GM21723 (cell line): ENCODE measurements at regions not wholly inside any gene's neighbourhood (a gene's known extent, or its start where the extent isn't known, plus 50 kb on each side); places are given as distances from the start of the nearest gene placed in this dataset.

Experiments
- ATAC-seq: cut with Tn5 transposase; IDR thresholded peaks from one replicate; pipeline ENCODE4 v1.9.1; 2021; ENCODE audit warnings: mild to moderate bottlenecking, moderate library complexity; ENCODE audit not compliant: unreplicated experiment

DNA sequence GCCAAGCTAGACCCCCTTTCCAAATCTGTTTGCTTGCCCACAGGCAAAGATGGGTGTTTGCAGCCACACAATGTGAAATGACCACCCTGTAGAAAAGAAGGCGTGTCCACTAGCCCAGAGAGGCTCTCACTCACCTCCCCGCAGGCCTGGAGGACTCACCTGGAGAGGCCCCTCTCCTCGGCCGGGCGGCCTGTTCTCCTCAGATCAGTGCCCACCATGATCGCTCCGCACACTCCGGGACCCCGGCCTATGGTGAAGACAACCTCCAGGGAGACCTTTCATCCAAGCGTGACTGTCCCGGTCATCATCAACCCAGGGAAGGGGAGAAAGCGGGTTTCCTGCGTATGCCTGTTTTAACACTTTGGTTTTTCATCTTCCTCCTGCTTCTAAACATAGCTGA is 328.7 kb upstream of the SALL3 start:
- ATAC-seq: no peak

- ATAC-seq: no peak
These were observed 327.5 kb upstream of the SALL3 start for GRCh38 chr18:78652001-78652545.

GRCh38 chr18:78655921-78656320 is 323.7 kb upstream of the SALL3 start:
- ATAC-seq: no peak

- ATAC-seq: no peak
These were observed 323.2 kb upstream of the SALL3 start for GRCh38 chr18:78656346-78656925.

GRCh38 chr18:78658531-78658930 is 321.1 kb upstream of the SALL3 start:
- ATAC-seq: no peak

GRCh38 chr18:78659057-78659456 is 320.6 kb upstream of the SALL3 start:
- ATAC-seq: no peak

DNA sequence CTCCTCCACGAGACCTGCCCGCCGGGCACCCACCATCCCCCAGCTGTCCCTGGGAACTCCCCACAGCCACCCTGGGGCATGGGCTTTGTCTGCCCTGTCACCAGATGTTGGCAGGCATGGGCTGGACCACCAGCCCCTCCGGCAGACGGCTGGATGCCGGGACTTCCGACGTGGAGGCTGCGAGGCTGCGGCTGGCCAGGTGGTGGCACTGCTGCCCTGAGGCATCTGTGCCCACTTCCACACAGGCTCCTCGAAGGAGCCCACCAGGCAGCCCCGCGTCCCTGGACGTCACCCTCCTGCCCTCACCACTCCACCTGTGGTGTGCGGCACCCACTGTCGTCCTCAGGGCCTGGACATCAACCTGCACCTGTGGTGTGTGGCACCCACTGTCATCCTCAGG is 319.9 kb upstream of the SALL3 start:
- no peak for ATAC-seq

GRCh38 chr18:78660311-78660710 is 319.3 kb upstream of the SALL3 start:
- ATAC-seq: no peak

DNA sequence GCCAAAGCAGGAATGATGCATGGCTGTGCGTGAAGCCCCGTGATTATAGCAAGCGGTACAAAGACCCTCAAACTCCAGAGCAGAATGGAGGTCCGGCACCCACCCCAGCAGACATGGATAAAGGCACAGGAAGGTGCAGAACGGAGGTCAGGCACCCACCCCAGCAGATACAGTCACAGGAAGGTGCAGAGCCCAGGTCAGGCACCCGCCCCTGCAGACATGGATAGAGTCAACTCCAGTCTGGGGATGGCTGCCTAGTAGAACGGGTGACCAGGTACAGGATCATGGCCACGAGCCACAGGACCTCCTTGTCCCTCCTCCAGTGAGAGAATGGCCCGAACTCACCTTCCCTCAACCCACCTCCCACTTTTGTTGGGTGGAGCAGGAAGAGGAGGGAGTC is 318.3 kb upstream of the SALL3 start:
- no peak for ATAC-seq

DNA sequence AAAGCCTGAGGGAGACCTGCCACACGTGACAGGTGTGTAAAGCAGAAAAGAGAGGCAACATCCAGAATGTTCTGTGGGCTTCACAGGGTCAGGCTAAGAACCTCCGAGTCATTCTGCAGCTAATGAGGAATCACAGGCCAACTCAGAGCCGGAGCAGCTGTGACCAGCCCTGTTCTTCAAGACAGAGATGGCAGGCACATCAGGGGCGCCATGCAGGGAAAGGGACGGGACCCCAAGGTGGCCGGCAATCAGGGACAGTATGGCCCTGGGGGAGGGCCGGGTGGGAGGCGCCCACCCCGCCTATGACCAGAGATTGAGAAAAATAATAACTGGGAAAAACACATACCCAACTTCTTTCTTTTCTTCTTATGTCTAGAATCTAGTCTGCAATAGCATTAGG is 316.7 kb upstream of the SALL3 start:
- ATAC-seq: no peak

DNA sequence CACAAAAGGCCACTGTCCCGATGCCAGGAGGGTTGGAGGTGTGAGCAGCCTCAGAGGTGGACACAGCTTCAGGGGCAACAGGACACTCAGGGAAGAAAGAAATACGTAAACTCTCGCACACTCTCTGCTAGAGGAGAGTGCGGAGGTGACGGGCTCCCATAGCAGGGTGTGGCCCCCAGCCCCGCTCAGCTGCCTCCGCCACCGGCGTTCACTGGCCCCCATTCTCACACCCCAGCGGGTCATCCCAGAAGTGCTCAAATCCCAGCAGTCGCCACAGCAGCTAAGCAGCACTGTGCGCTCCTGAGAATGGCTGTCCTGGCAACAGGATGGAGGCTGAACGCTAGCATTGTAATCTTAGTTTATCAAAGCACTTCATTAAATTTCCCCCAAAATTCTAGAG is 315.6 kb upstream of the SALL3 start:
- no peak for ATAC-seq

- ATAC-seq: no peak
These were observed 314.8 kb upstream of the SALL3 start for GRCh38 chr18:78664848-78665247.

DNA sequence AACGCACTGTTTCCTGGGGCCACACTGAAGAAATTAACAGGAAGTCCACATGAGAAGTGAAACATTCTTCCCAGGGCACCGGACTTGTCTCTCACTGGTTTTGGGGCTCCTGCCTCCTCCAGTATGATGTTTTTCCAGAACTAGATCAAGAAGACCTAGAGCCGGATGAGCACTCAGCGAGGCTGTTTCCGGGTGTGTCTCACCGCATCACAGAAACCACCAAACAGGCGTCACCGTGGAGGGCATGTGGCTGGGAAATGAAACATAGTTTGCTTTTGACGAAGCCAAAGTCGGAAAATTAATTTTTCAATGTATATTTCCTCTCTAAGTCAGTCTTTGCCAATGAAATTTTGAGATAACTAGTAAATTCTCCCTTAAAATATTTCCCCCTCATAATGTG is 314.0 kb upstream of the SALL3 start:
- no peak for ATAC-seq

- ATAC-seq: no peak
These were observed 312.8 kb upstream of the SALL3 start for GRCh38 chr18:78666666-78667335.

DNA sequence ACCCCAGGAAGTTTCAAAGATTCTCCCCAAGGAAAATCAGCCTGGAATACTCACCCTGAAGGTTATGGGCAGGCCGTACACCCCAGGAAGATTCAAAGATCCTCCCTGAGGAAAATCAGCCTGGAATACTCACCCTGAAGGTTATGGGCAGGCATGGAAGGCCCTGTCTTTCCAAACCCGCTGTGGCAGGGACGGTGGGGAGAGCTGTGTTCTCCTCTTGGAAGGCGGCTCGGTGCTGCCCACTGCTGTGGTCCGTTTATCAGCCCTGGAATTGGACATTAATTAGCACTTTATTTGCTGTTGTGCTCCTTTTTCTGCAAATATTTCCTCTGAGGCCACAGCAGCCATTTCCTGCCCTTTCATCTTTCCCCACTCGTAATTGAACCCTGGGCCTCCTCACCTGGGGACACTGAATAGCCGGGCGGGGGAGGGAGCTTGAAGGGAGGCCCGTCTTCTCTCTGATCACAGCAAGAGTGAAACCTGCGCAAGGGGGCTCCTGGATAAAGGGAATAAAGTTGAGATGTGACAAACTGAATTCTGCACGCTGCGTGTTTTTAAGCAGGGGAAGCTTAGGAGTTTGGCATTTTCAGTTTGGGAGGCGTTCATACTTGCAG is 308.7 kb upstream of the SALL3 start:
- no peak for ATAC-seq

GRCh38 chr18:78671551-78671950 is 308.1 kb upstream of the SALL3 start:
- no peak for ATAC-seq

DNA sequence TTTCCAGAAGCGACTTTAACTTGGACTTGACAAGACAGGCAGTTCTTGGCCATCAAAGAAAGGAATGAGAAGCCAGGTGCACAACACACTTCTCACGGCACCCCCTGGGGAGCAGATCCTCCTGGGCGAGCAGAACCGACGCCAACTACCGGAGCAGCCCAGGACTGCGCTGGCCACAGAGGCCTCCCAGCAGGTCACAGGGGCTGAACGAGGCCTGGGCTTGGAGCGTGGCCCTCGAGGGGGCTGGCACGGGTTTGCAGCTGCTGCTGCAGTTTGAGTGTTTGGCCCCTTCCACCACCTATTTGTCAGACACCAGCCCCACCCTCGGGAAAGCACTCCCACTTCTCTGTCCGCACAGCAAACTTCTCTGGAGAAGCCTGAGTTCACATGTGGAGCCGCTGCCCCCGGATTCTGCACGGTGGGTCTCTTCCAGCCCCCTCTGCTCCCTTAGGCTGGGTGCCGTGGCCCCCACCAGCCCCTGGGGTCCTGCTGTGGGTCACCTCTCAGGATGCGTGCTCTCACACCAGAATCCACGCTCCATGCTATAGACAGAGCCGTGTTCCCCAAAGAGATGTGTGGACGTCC is 306.7 kb upstream of the SALL3 start:
- no peak for ATAC-seq

- ATAC-seq: no peak
These were observed 305.9 kb upstream of the SALL3 start for GRCh38 chr18:78673516-78674321.

- ATAC-seq: no peak
These were observed 304.4 kb upstream of the SALL3 start for GRCh38 chr18:78675231-78675630.

DNA sequence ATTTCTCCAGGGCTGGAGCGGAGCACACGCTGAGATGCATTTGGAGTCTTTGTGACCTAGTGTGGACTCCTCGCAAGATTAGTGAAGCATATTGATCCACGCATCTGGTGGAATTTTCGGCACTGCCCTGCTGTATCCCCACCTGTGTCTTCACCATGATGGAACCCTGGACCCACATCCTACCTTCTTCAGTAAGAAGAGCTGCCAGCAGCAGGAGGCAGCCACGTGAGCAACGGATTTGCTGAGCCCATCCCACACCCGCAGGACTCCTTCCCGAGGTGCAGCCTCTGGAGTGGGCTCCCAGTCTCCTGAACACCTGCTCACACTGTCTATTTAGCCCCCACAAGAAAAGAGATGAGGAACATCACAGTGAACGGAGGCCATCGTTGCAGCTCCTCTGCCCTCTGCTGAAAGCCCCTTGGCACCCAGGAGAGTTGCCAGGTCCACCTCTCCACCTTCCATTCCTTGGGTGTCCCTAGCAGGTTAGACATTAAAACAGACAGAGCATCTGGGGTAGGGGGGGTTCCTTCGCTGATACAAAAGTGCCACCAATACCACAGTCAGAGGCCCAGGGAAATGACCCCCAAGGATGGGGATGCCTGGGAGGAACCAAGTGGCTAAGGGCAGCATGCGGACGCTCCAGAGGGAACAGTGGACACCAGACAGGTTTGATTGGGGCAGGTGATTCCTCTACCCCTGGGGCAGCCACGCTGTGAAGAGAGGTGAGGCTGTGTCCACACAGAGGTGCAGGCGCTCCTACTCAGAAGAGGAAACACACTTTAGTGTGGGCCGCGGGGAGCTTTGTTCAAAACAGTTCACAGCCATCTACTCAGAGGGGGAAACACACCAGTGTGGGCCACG is 302.8 kb upstream of the SALL3 start:
- no peak for ATAC-seq
